ENCODE measurements at regions not wholly inside any gene's neighbourhood (a gene's known extent, or its start where the extent isn't known, plus 50 kb on each side); places are given as distances from the start of the nearest gene placed in this dataset.

DNA sequence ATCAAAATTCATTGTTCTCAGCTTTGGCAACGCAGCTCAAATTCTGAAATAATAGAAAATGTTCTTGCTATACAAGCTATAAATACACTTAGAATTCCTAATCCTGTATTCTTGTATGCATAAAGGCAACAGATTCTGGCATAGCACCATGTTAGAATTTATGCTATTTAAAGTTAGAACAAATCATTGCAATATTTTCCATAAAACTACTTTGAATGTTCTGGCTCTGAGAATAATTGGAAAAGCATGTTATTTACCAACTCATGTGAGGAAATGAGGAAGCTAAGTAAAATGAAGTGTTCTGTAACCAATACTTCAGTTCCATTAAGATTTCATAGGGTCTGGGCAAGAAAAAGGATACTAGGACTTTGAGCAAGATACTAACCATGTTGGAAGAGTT, 888.9 kb downstream of the SQOR start:
- TF ChIP-seq, protein P1, sequence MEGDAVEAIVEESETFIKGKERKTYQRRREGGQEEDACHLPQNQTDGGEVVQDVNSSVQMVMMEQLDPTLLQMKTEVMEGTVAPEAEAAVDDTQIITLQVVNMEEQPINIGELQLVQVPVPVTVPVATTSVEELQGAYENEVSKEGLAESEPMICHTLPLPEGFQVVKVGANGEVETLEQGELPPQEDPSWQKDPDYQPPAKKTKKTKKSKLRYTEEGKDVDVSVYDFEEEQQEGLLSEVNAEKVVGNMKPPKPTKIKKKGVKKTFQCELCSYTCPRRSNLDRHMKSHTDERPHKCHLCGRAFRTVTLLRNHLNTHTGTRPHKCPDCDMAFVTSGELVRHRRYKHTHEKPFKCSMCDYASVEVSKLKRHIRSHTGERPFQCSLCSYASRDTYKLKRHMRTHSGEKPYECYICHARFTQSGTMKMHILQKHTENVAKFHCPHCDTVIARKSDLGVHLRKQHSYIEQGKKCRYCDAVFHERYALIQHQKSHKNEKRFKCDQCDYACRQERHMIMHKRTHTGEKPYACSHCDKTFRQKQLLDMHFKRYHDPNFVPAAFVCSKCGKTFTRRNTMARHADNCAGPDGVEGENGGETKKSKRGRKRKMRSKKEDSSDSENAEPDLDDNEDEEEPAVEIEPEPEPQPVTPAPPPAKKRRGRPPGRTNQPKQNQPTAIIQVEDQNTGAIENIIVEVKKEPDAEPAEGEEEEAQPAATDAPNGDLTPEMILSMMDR (IDR thresholded peaks at IDR 0.05) = no peak
- TF ChIP-seq POLR2A (IDR thresholded peaks at IDR 0.05) = no peak

Data from lower leg skin (tissue), 3 donors.